Hematopoietic multipotent progenitor cell treated with erythropoietin and hydrocortisone succinate and interleukin-3 and kit ligand, for 17 days (in vitro differentiated cells): ENCODE measurements at regions not wholly inside any gene's neighbourhood (a gene's known extent, or its start where the extent isn't known, plus 50 kb on each side); places are given as distances from the start of the nearest gene placed in this dataset.

Source experiments
- DNase-seq: peaks from one replicate; pipeline ENCODE4 v3.0.0-alpha.2; 2015; ENCODE audit warnings: low spot score

DNA sequence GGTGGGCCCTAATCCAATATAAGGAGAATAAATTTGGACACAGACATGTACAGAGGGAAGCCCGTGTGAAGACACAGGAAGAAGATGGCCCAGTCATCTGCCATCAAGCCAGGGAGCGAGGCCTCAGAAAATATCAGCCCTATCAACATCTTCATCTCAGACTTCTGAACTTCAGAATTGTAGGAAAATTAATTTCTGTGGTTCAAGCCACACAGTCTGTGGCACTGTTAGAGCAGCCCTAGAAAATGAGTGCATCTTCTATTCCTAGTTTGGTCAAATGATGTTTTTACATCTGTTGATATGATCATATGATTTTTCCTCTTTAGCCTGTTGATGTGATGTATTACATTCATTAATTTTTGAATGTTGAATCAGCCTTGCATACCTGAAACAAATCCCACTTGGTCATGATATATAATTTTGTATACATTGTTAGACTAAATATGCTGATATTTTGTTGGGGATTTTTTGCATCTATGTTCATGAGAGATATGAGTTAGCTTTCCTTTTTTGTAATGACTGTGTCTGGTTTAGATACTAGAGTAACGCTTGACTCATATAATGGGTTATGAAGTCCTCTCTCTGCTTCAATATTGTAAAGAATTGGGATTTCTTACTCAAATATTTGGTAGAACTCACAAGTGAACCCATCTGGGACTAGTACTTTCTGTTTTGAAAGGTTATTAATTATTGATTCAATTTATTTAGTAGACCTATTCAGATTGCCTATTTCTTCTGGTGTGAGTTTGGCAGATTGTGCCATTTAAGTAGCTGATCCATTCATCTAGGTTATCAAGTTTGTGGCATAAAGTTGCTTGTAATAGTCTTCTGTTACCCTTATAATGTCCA, 451.4 kb downstream of the EIPR1 start:
- DNase-seq, result no peak

DNA sequence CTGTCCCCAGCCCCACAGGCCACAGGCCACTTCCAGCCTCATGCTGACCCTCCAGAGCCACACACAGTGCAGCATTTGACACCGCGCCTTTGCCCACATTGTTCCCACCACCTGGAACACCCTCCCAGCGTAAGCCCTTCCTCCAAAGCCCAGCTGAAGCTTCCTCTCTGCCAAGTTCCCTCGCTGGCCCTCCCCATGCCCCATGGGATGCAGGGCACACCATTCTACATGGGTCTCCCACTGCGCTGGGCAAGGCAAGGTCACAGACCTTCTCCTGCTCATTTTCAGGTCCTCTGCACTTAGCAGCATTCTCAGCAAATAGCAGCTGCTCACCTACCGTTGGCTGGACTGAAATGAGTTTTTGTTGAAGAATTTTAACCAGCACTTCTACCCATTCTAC, 455.5 kb downstream of the EIPR1 start:
- DNase-seq, result no peak

DNA sequence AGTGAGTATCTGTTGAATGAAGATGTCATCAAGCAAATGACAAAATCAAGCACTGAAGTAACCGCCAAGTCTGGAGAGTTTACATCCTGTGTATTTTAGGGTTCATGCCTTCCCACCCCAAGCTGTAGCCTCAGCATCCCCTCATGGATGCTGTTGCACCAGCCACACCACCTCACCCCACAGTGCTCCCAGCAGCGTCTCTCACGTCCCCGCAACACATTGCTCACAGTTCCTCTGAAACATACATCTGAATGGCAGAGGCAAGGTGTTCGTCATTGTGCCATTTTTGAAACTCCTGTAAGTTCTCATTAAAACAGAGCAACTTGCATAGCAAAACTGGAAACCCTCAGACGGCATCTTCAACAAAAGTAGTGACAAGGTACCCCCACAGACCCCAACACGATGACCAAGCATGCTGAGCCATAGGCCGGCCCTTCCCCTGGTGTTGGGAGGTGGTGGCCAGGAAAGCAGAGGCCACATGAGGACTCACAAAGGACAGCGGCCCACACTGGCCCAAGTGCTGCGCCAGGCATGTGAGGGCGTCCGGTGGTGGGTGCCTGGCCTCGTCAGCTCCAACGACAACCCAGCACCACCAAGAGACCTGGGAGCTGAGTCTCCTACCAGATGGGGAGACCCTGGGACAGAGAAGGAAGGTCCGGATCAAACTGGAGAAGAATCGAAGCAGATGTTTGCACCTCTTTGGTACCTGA, 456.5 kb downstream of the EIPR1 start:
- DNase-seq, result no peak

DNA sequence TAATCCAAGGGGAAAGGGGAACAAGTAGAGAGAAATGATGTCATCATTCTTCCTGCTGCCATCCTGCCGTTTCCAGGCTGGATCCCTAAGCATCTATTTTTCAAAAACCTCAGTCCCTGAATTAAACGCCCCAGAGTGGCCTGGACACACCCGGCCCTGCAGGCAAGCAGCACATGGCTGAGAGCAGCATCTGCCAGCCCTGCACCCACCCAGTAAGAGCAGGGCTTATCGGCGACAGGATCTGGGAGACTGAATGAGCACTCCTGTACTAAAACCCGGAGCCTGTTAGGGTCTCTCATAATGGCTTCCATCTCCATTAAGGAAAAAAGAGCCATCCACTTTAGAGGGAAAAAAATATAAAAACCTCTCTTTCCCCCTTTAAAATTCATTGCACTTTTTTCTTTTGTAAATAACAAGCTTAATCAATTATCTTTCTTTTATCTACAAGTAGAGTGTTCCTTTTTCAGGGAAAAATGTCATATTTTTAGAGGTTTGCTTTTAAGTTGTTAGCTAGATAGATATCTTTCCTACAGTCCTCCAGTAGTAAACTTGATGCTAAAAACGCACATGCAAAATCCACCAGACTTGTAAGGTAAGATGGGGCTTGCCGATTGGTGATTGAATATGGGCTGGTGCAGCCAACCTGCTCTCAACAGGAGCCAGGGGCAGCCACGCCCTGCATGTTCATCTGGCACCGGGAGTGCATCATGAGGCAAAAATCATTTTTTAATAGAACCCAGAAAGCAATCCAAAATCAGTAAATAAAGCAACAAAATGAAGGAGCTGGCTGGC, 457.8 kb downstream of the EIPR1 start:
- DNase-seq, result no peak

DNA sequence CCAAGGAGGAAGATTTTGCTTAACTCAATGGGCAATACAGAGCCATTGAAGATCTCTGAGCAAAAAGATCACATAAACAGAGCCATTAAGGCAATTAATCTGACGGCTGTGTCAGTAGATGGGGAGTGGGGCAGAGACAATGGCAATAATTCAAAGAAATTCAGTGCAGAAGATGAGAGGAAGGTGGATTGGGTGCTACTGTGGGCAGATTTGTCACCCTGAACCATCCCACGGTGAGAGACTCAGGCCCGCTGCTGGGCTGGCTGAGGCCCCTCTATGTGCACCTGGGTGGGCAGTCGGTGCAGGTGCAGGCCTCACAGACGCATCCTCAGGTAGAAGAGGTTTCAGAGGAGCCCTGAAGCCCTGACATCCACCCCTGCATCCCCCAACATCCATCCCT, 458.6 kb downstream of the EIPR1 start:
- no peak for DNase-seq

DNA sequence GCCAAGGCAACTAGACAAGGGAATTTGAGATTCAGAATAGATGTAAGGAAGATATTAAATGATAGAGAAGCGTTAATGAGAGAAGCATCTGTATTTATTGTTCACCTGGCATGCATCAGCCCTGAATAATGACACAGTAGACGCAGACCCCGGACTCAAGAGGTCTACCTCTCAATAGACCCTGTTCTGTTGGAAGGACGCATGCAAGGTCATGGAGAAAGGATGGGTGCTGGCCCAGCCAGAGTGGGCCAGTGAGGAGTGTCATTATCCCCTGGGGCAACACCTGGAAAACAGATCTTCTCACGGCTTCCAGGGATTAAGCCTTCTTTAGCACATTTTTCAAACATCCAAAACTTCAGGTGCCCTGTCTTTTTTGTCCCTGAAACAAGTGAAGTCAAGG, 461.0 kb downstream of the EIPR1 start:
- no peak for DNase-seq

DNA sequence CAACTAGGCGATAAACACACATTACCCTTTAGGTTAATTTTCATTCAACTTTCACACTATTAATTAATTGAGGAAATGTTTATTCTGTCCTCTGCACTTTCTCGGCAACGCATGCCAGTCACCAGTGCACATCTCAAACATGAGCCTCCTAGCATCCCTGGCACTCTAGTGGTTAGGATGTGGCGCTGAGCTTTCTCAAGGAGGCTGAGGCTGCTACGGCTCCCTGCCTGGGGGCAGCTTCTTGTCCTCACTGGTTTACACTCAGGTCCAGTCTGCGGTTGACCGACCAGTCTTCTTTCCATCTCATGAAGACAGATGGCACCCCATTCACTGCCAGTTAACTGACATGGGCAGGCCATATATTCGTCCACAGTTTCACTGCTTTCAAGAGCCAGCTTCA, 463.4 kb downstream of the EIPR1 start:
- DNase-seq, result no peak

DNA sequence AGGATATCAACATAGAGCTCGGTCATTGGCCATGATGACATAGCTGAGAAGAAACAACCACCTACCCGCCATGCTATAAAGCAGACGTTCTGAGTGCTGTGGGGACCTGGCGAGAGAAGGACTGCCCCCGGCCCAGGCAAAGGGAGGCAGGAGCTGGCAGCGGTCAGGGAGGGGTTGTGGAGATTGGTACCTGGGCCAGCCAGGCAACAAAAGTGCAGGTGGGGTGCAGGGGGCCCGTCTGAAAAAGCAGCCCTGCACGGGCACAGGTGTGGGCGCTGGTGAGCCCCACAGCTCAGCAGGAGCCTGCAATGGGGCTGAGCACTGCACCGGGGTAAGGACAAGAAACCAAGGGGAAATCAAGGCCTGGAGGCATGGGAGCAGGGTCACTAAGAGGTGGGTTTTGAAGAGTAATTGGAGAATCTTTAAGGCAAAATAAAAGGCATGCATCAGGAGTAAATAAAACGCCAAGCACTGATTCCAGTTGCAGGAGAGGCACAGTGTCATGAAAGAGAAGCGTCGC, 464.0 kb downstream of the EIPR1 start:
- no peak for DNase-seq

DNA sequence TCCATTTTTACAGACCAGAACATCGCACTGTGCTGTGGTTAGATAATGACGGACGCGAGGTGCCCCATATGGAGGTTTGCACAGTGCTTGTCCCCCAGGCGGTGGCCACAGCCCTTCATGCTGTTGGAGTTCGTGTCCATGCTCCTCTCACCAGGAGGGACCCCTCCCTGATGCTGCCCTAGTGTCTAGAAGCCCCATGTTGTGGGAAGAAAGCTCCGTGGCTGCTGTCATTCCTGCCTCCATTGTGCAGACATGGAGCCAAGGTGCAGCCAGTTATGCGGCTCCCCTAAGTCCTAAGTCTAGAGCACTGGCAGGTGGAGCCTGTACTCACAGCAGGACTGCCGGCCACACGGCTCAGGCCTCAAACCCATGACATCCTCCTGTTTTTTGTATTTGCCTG, 464.9 kb downstream of the EIPR1 start:
- no peak for DNase-seq

DNA sequence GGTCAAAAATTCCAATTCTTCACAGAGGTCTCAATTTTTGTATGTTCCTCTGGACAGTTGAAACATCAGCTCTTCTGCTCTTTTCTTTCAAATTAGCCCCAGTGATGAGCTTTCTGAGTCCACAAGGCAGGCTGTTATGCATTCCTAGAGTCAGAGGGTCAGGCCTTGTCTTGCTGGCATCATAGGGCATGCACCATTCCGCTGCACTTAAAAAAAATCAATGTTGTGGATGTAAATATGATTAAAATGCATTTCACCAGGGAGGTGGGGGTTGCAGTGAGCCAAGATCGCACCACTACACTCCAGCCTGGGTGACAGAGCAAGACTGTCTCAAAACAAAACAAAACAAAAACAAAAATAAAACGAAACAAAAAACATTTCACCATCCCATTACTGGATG, 465.3 kb downstream of the EIPR1 start:
- no peak for DNase-seq

DNA sequence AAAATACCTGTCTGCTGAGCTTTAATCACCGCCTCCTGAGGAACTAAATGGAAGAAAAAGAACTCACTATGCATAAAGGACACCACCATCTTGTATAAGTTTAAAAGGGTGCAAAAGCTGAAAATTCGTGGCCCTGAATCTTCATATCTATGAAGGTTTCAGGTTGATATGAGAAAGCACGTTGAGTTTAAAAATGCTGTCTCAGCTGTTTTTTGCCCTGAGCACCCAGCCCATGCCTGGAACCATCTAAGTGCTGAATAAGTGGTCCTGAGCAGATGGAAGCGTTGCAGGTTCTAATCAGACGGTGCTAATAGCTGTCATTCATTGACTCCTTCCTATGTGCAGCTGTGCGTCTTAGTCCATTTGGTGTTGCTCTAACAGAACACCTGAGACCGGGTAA, 467.4 kb downstream of the EIPR1 start:
- no peak for DNase-seq

DNA sequence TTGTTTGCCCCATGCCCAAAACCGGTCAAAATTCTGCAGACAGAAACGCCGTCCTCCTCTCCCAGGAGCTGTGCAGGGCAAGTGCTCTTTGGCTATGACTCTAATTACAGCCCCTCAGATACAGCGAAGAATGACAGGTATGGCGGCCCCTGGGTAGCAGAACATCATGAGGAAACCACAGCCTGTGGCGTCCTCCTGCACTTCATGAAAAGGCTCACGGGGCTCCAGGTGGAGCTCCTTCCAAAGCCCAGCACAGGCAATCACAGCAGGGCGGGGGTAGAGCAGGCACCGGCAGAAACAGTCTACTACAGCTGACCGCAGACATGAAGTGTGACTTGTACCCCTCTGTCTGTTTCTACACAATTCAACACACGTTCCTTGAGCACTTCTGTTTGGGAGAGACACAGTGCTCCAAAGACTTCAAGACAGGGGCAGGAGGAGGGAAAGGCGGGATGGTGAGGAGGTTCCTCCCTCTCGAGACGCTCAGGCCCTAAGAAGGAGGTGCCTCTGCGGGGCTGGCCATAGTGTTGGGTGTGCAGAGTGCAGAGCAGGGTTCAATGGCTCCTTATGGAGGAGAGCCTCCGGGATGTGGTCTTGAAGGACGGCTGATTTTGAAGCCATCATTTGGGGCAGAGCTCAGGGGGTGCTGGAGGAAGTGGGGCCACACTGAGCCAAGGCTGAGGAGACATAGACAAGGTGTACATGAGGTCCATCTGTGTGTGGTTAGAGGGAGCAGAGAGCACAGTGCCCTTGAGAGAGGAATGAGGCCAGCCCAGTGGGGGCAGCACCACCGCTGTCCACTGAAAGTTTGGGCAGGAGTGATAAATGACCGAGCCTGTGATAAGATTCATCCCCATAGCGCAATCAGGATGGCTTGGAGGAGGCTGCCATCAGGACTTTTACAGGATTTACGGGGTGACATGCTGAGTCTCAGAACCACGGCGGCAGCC, 468.3 kb downstream of the EIPR1 start:
- no peak for DNase-seq

DNA sequence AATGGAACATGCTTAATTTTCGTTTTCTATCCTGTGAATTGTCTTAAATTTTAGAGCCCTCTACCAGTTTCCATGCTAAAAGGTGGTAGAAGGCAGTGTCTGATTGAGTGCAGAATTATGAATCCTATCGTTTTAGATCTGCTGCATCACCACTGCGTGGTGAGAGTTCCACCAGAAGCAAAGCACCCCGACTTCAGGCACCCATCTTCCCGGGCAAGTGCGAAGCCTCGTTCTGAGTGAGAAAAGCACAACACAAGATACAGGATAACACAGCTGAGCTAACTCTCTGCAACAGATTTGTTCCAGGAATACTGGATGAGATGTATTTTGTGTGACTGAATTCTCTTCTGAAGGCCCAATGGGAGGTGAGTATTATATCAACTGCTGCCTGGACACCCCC, 471.5 kb downstream of the EIPR1 start:
- no peak for DNase-seq

DNA sequence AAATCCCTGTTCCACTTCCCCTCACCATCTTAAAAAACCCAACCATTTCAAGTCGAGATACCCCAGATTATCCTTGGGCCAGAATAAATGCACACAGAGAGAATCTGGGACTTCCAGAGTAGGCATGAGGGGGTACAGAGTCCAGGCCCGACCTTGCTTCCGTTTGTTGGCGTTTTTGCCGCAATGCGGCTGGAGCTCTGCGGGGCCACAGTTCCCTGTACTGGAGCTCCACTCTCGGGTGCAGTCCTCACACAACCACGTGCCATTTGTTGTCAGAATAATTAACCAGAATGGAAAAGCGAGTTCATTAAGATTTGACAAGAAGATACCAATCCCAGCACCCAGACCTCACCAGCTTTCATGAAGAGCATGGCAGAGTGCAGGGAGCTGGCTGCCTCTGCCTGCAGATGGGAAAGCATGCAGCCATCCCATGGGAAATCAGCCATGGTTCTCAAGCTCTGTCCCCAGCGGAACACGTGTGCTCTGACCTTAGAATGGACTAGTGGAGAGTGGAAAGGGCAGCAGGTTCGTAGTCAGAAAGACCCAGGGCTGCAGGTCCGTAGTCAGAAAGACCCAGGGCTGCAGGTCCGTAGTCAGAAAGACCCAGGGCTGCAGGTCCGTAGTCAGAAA, 472.8 kb downstream of the EIPR1 start:
- DNase-seq, result no peak

DNA sequence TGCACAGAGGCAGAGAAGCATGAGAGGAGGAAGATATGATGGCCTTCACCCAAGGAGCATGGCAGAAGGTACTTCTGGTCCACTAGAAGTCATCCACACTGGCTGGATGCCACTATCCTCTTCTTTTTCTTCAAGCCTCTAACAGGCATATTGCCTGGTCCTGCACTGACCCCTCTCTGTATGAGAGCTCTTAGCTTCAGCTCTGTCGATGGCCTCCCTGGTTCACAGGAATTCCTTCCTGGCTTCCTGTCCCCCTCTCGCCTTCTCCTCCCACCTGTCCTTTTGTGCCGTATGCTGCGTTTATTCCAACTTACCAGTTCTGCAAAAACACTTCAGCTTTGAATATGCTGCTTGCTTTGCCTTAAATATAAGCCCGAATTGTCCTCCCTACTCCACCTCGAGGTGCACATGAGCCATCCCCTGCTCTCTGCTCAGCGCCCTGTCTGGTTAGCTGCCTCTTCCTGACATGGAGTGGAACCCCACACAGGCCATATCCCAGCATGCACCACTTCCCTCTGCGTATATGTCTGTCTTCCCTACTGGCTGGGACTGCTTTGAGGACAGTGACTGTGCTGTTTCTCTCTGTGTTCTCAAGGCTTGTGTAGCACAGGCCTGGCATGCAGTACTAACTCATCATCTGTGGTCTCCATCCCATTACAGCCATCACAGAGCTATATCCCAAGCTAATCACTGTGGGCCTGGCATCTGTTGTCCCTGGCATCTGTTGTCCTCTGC, 474.9 kb downstream of the EIPR1 start:
- no peak for DNase-seq

DNA sequence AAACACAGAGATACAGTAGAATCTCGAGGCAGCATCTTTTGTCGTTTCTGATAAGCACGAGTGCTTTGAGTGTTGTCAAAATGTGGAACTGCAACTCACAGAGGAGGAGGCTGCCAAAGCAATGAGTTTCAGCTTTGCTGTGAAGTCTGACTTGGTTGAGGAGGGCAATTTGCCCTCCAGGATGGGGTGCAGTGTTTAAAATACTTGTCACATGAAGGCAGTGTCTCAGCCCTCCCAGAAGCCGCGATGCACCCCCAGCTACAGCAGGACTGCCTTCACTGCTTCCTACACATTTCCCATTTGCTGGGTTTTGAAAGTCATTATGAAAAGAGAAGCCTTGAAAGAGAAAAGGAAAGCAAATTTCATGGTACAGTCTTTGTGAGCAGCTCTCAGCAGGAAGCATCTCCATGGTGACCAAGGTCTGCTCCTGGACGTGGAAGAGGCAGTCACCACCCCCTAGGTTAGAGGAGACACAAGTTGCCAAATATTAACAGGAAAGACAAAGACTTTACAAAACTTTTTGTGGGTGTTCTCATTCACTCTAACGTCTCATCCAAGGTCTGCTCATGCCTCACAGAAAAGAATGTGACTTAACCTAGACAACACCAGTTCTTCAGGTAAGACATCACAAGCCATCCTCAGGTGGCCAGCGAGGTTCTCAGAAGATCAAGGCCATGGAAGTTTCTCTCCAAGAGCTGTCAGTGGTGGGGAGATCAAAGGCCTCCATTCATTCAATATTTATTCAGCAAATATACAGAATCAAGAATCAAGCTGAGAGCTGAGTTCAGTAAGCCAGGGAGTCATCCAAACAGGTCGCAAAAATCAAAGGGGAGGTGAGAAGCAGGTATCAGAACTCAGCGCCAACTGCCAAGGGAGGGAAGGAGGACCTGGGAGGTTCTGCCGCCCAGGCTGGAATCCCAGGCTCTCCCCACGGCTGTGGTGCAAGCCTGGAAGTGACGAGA, 476.0 kb downstream of the EIPR1 start:
- DNase-seq, result no peak

DNA sequence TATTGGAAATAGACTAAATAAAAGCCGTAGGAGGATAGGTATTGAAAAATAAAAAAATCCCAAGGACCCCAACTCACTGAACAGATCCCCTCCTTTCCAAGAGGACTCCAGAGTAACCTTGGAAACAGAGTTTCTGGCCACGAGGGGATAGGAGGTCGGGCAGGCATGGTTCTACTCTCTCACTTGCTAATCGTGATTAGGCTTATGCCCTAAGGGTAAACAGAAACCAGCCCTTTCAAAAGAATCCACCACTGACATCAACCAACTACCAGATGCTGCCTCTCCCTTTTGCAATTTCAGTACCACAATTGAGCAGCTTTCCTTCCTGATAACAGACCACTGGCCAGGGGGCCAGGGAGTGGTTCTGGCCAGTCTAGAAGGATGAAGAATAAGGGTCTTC, 477.8 kb downstream of the EIPR1 start:
- DNase-seq, result no peak

DNA sequence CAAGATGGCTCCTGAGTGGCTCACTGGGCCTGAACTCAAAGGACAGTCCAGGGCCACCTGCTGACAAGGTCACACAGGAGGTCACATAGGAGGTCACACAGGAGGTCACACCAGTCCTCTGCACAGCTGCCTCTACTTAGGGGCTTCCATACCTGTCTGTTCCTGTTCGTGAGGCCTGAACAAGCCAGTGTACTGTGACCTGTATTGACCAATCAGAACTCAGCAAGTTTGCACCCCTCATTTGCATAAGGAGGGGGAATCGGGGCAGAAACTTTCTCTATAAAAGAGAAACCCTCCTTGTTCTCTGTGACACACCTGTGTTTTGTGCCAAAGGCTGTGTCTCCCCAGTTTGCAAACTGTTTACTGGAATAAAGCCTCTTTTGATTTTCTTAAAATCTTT, 478.9 kb downstream of the EIPR1 start:
- DNase-seq, result no peak

DNA sequence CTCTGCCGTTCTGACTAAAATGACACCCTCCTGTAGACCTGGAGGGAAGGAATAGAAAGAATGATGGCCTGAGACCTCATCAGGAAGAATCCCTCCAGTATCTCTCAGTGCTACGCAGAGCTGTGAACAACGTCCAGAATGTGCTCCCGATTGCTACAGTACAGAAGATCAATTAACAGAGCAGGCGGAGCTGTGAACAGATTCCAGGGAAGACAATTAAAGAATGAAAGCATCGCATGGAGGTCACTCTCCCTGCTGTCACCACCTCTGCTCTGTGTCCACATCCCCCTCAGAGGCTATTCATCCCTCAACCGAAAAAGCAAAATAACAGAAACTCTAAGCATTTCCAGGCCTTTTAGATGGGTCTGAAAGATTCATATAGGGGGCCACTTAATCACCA, 481.0 kb downstream of the EIPR1 start:
- no peak for DNase-seq
